ENCODE measurements at regions not wholly inside any gene's neighbourhood (a gene's known extent, or its start where the extent isn't known, plus 50 kb on each side); places are given as distances from the start of the nearest gene placed in this dataset.
A peak's percentile ranks its signal among the peaks of the same experiment; 100 is the strongest.

- TF ChIP-seq ID3 (CRISPR knock-in tag; IDR thresholded peaks at IDR 0.05), result no peak
- no peak for TF ChIP-seq ID3 (tag; IDR thresholded peaks at IDR 0.05)
- TF ChIP-seq ATF6 (CRISPR knock-in tag; IDR thresholded peaks at IDR 0.05), result 0 out of 2 replicates have a peak, but pooled peaks have one; percentile 71
- TF ChIP-seq RAD21 (CRISPR knock-in tag; conservative IDR thresholded peaks at IDR 0.05 in 1 of 2, IDR thresholded peaks at IDR 0.05 in 1 of 2), result peak in 1 of 2 experiments; percentile 1; a peak in 1 of 4 replicates
- TF ChIP-seq MAX (CRISPR knock-in tag; IDR thresholded peaks at IDR 0.05), result peak; percentile 53
- peak; percentile 64 for TF ChIP-seq PHF8 (IDR thresholded peaks at IDR 0.05; ENCODE audit: borderline replicate concordance, low read length)
- peak; percentile 11 for TF ChIP-seq HBP1 (CRISPR knock-in tag; IDR thresholded peaks at IDR 0.05)
- TF ChIP-seq ETS2 (tag; IDR thresholded peaks at IDR 0.05; ENCODE audit: borderline replicate concordance, poor library complexity, severe bottlenecking), result peak; percentile 15
- TF ChIP-seq GTF2E2 (tag; IDR thresholded peaks at IDR 0.05), result peak; percentile 93
- TF ChIP-seq MCM3 (IDR thresholded peaks at IDR 0.05), result no peak
- peak; percentile 86 for TF ChIP-seq ZBTB9 (CRISPR knock-in tag; IDR thresholded peaks at IDR 0.05)
- peak; percentile 92 for TF ChIP-seq GABPB1 (CRISPR knock-in tag; IDR thresholded peaks at IDR 0.05)
- TF ChIP-seq PML (IDR thresholded peaks at IDR 0.05; ENCODE audit: low read length), result 0 out of 2 replicates have a peak, but pooled peaks have one; percentile 22
- TF ChIP-seq HIVEP1 (CRISPR knock-in tag; IDR thresholded peaks at IDR 0.05), result 0 out of 2 replicates have a peak, but pooled peaks have one; percentile 16
- TF ChIP-seq YY1 (IDR thresholded peaks at IDR 0.05; ENCODE audit: borderline replicate concordance in 1 of 3, control insufficient read depth in 1 of 3, extremely low read depth in 1 of 3, insufficient read depth in 3 of 3, insufficient read length in 1 of 3, insufficient replicate concordance in 2 of 3, low read depth in 1 of 3, low read length in 2 of 3), result peak in 1 of 3 experiments; percentile 6
- TF ChIP-seq ZNF384 (IDR thresholded peaks at IDR 0.05; ENCODE audit: low read depth, low read length), result no peak
- TF ChIP-seq XRCC3 (IDR thresholded peaks at IDR 0.05), result no peak
- no peak for TF ChIP-seq KLF10 (CRISPR knock-in tag; IDR thresholded peaks at IDR 0.05)
- TF ChIP-seq ZNF212 (CRISPR knock-in tag; IDR thresholded peaks at IDR 0.05), result 0 out of 2 replicates have a peak, but pooled peaks have one; percentile 63
Observed at GRCh38 chr2:81481242-81481993, 1176.9 kb upstream of the LRRTM1 start (continued).
